CD14-positive monocyte (primary cell): ENCODE measurements at regions not wholly inside any gene's neighbourhood (a gene's known extent, or its start where the extent isn't known, plus 50 kb on each side); places are given as distances from the start of the nearest gene placed in this dataset.

ENCODE experiments used
- DNase-seq, 3 donors: peaks; one replicate each; pipeline ENCODE4 v3.0.0-alpha.2; 2011 to 2022
- H2AFZ ChIP-seq: 2 replicates; pipeline ENCODE4 v1.6.0; 2012; ENCODE audit warnings: mild to moderate bottlenecking, low read depth, low read length, inconsistent platforms; ENCODE audit not compliant: insufficient read depth, poor library complexity, severe bottlenecking
- H3K27ac ChIP-seq, 2 donors: 1 replicate in 1 of 2; 2 replicates in 1 of 2; pipeline ENCODE4 v1.5.1; 2012 to 2013; ENCODE audit warnings: low read length in 2 of 2, control low read depth in 1 of 2, inconsistent platforms in 1 of 2, low read depth in 1 of 2, mild to moderate bottlenecking in 1 of 2
- H3K27me3 ChIP-seq, 2 donors: one replicate each; pipeline versions ENCODE4 v1.6.0 to v1.6.1; 2011 to 2013; ENCODE audit warnings: low read length in 2 of 2; ENCODE audit not compliant: control insufficient read depth in 2 of 2, insufficient read depth in 2 of 2
- H3K36me3 ChIP-seq, 2 donors: replicated peaks in 1 of 2; 1 replicate in 1 of 2; 2 replicates in 1 of 2; pipeline versions ENCODE4 v1.5.1 to v1.6.1; 2012 to 2013; ENCODE audit warnings: low read length in 2 of 2, control low read depth in 1 of 2, inconsistent platforms in 1 of 2, mild to moderate bottlenecking in 1 of 2; ENCODE audit not compliant: insufficient read depth in 2 of 2, control insufficient read depth in 1 of 2
- H3K4me1 ChIP-seq, 2 donors: 1 replicate in 1 of 2; 2 replicates in 1 of 2; pipeline versions ENCODE4 v1.5.1 to v1.6.1; 2012 to 2013; ENCODE audit warnings: low read length in 2 of 2, control low read depth in 1 of 2, inconsistent platforms in 1 of 2, mild to moderate bottlenecking in 1 of 2, moderate library complexity in 1 of 2; ENCODE audit not compliant: insufficient read depth in 2 of 2, control insufficient read depth in 1 of 2
- H3K4me2 ChIP-seq: replicated peaks from 2 replicates; pipeline ENCODE3; 2012; ENCODE audit warnings: low read length, moderate library complexity, mild to moderate bottlenecking; ENCODE audit not compliant: poor library complexity, severe bottlenecking; ENCODE audit errors: extremely low read depth
- H3K4me3 ChIP-seq, 3 experiments: fragments of 200-600 bp in 1 of 3; sonication (generic) in 1 of 3; replicated peaks in 1 of 3; 1 replicate in 2 of 3; 2 replicates in 1 of 3; pipeline ENCODE4 v1.5.1; 2011 to 2013; ENCODE audit warnings: low read length in 3 of 3, mild to moderate bottlenecking in 3 of 3, control low read depth in 2 of 3, low read depth in 2 of 3, inconsistent platforms in 1 of 3, moderate library complexity in 1 of 3
- H3K79me2 ChIP-seq: 2 replicates; pipeline ENCODE4 v1.6.0; 2012; ENCODE audit warnings: mild to moderate bottlenecking, control low read depth, inconsistent platforms, low read length, moderate library complexity; ENCODE audit not compliant: insufficient read depth
- H3K9ac ChIP-seq: 2 replicates; pipeline ENCODE4 v1.6.0; 2017; ENCODE audit warnings: low read length, mild to moderate bottlenecking; ENCODE audit not compliant: insufficient read depth, poor library complexity, severe bottlenecking
- H3K9me3 ChIP-seq, 2 donors: replicated peaks in 1 of 2; 1 replicate in 1 of 2; 2 replicates in 1 of 2; pipeline versions ENCODE4 v1.5.1 to v1.6.1; 2012 to 2013; ENCODE audit warnings: low read length in 2 of 2, control low read depth in 1 of 2; ENCODE audit not compliant: control insufficient read depth in 1 of 2, insufficient read depth in 1 of 2
- H4K20me1 ChIP-seq: 2 replicates; pipeline ENCODE4 v1.6.0; 2012; ENCODE audit warnings: mild to moderate bottlenecking, low read length, control low read depth, moderate library complexity; ENCODE audit not compliant: insufficient read depth
- H3K27ac Mint-ChIP-seq, 7 donors: one replicate each; pipeline ENCODE4 v1.8.0; 2020; ENCODE audit warnings: mild to moderate bottlenecking in 7 of 7, mixed read lengths in 7 of 7, moderate library complexity in 6 of 7, inconsistent platforms in 2 of 7
- H3K27me3 Mint-ChIP-seq, 3 donors: one replicate each; pipeline ENCODE4 v1.8.0; 2021 to 2022; ENCODE audit warnings: low read depth in 3 of 3, mild to moderate bottlenecking in 3 of 3, mixed read lengths in 3 of 3, moderate library complexity in 3 of 3, inconsistent platforms in 1 of 3
- H3K36me3 Mint-ChIP-seq, 2 donors: one replicate each; pipeline ENCODE4 v1.8.0; 2020; ENCODE audit warnings: mixed read lengths in 2 of 2, inconsistent platforms in 1 of 2, mild to moderate bottlenecking in 1 of 2
- H3K4me1 Mint-ChIP-seq: one replicate; pipeline ENCODE4 v1.8.0; 2020; ENCODE audit warnings: mild to moderate bottlenecking, mixed read lengths
- H3K4me3 Mint-ChIP-seq, 2 donors: one replicate each; pipeline ENCODE4 v1.8.0; 2020; ENCODE audit warnings: mild to moderate bottlenecking in 2 of 2, mixed read lengths in 2 of 2, moderate library complexity in 1 of 2
- H3K9me3 Mint-ChIP-seq, 7 donors: one replicate each; pipeline ENCODE4 v1.8.0; 2020 to 2022; ENCODE audit warnings: mixed read lengths in 7 of 7, mild to moderate bottlenecking in 6 of 7, moderate library complexity in 6 of 7, inconsistent platforms in 2 of 7
- CTCF ChIP-seq: fragments of 200-600 bp; IDR thresholded peaks from one replicate; pipeline ENCODE4 v1.8.0; 2022; ENCODE audit warnings: antibody characterized with exemption, mild to moderate bottlenecking
- WGBS: methylation state at CpG from one replicate; pipeline ENCODE4 v1.1.5; 2013; ENCODE audit warnings: missing lambda C conversion rate; ENCODE audit not compliant: insufficient coverage; 5-methylcytosine and 5-hydroxymethylcytosine counted together
- intact Hi-C, 2 donors: fragments of 100-400 bp; cut with micrococcal nuclease; formaldehyde crosslinking; loops; one replicate each; pipeline versions ENCODE4 v1.15.0 to v1.15.1; 2023

- peaks cover 0 to 2% (median 1%) of the 10 kb centered on the region in 3 donors for H3K27me3 Mint-ChIP-seq
- H3K27ac Mint-ChIP-seq, result no peak overlapping the region
- peaks cover 7 to 12% (median 9%) of the 10 kb centered on the region in 7 donors for H3K9me3 Mint-ChIP-seq
- intact Hi-C loops, result no loop called here
- H3K27me3 ChIP-seq, result no peaks in the 10 kb centered on the region
- H2AFZ ChIP-seq, result no peak overlapping the region
- H3K4me3 Mint-ChIP-seq, result no peak overlapping the region
- no peaks in the 10 kb centered on the region for H3K79me2 ChIP-seq
- H3K9ac ChIP-seq, result no peak overlapping the region
- H3K4me1 Mint-ChIP-seq, result no peaks in the 10 kb centered on the region
- TF ChIP-seq CTCF, result no peak
- WGBS, result 96% methylated on average over 4 of the region's 5 CpGs
- H3K4me2 ChIP-seq, result no peak overlapping the region
- H3K9me3 ChIP-seq, result no peaks in the 10 kb centered on the region
- H4K20me1 ChIP-seq, result no peaks in the 10 kb centered on the region
- H3K4me3 ChIP-seq, result no peak overlapping the region
- no peak for DNase-seq
- no peaks in the 10 kb centered on the region for H3K4me1 ChIP-seq
- H3K27ac ChIP-seq, result no peak overlapping the region
- no peaks in the 10 kb centered on the region for H3K36me3 Mint-ChIP-seq
- no peaks in the 10 kb centered on the region for H3K36me3 ChIP-seq
Measured at GRCh38 chr20:10927011-10927583, 253.3 kb upstream of the JAG1 start.

- no peak for DNase-seq
- Histone ChIP-seq H4K20me1 (no peaks in the 10 kb centered on the region), H3K27me3 (no peaks in the 10 kb centered on the region), H3K36me3 (no peaks in the 10 kb centered on the region), H2AFZ (no peak overlapping the region), H3K4me1 (no peaks in the 10 kb centered on the region), H3K9ac (no peak overlapping the region), H3K4me2 (no peak overlapping the region), H3K9me3 (no peaks in the 10 kb centered on the region), H3K27ac (no peak overlapping the region), H3K79me2 (no peaks in the 10 kb centered on the region), H3K4me3 (no peak overlapping the region)
- peaks cover 7 to 12% (median 10%) of the 10 kb centered on the region in 7 donors for H3K9me3 Mint-ChIP-seq
- no peak overlapping the region for H3K4me3 Mint-ChIP-seq
- WGBS, result 87% methylated on average over 3 of the region's 11 CpGs
- no peaks in the 10 kb centered on the region for H3K36me3 Mint-ChIP-seq
- no peak for TF ChIP-seq CTCF
- no peak overlapping the region for H3K27ac Mint-ChIP-seq
- H3K4me1 Mint-ChIP-seq, result no peaks in the 10 kb centered on the region
- H3K27me3 Mint-ChIP-seq, result peaks cover 0 to 2% (median 1%) of the 10 kb centered on the region in 3 donors
- intact Hi-C loops, result no loop called here
Measured at GRCh38 chr20:10927936-10928840, 254.4 kb upstream of the JAG1 start.
